ENCODE measurements at regions not wholly inside any gene's neighbourhood (a gene's known extent, or its start where the extent isn't known, plus 50 kb on each side); places are given as distances from the start of the nearest gene placed in this dataset.

- H3K4me3 ChIP-seq (replicated peaks in 1 of 2; ENCODE audit: low read depth in 1 of 2, low read length in 2 of 2): no peak overlapping the region
- intact Hi-C loops (cut with micrococcal nuclease): no loop called here
- H2AFZ ChIP-seq (ENCODE audit: low read depth, low read length, poor library complexity, severe bottlenecking): no peak overlapping the region
- H3K27ac ChIP-seq (ENCODE audit: low read depth, low read length): no peak overlapping the region
- no peak overlapping the region for H3K4me2 ChIP-seq (ENCODE audit: low read length)
- H3K4me1 ChIP-seq (ENCODE audit: control insufficient read depth in 1 of 2, insufficient read depth in 2 of 2, low read length in 2 of 2): no peaks in the 10 kb centered on the region
- ChIA-PET CTCF (interaction anchor here (0.7 kb wide), 1 partner anchor 679 kb away, joined by 3 read pairs; no protein-coding TSS in a partner anchor), POLR2A (no interaction called here), RAD21 (ENCODE audit: low non-redundant PET in 1 of 2, low total read pairs in 2 of 2, uncharacterized antibody in 2 of 2, unreplicated experiment in 2 of 2) (no interaction called here)
- DNase-seq (ENCODE audit: low read depth, low spot score) (no peak), ATAC-seq (no peak)
- TF ChIP-seq CBX3 (IDR thresholded peaks at IDR 0.05; ENCODE audit: low read depth): no peak
- no peak for TF ChIP-seq CEBPB (IDR thresholded peaks at IDR 0.05; ENCODE audit: low read depth)
- no peak for TF ChIP-seq ZBTB33 (IDR thresholded peaks at IDR 0.05; ENCODE audit: extremely low read depth, insufficient replicate concordance, low read length)
- TF ChIP-seq, protein P1, sequence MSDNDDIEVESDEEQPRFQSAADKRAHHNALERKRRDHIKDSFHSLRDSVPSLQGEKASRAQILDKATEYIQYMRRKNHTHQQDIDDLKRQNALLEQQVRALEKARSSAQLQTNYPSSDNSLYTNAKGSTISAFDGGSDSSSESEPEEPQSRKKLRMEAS (IDR thresholded peaks at IDR 0.05): no peak
- TF ChIP-seq, protein P2, sequence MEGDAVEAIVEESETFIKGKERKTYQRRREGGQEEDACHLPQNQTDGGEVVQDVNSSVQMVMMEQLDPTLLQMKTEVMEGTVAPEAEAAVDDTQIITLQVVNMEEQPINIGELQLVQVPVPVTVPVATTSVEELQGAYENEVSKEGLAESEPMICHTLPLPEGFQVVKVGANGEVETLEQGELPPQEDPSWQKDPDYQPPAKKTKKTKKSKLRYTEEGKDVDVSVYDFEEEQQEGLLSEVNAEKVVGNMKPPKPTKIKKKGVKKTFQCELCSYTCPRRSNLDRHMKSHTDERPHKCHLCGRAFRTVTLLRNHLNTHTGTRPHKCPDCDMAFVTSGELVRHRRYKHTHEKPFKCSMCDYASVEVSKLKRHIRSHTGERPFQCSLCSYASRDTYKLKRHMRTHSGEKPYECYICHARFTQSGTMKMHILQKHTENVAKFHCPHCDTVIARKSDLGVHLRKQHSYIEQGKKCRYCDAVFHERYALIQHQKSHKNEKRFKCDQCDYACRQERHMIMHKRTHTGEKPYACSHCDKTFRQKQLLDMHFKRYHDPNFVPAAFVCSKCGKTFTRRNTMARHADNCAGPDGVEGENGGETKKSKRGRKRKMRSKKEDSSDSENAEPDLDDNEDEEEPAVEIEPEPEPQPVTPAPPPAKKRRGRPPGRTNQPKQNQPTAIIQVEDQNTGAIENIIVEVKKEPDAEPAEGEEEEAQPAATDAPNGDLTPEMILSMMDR (IDR thresholded peaks at IDR 0.05 in 2 of 3, conservative IDR thresholded peaks at IDR 0.05 in 1 of 3; ENCODE audit: borderline replicate concordance in 1 of 3, insufficient read depth in 1 of 3, low read depth in 2 of 3, low read length in 2 of 3): no peak
- TF ChIP-seq POLR2AphosphoS5 (IDR thresholded peaks at IDR 0.05; ENCODE audit: low read depth, low read length): no peak
- no peak for TF ChIP-seq ZFX (IDR thresholded peaks at IDR 0.05)
- TF ChIP-seq, protein P3, sequence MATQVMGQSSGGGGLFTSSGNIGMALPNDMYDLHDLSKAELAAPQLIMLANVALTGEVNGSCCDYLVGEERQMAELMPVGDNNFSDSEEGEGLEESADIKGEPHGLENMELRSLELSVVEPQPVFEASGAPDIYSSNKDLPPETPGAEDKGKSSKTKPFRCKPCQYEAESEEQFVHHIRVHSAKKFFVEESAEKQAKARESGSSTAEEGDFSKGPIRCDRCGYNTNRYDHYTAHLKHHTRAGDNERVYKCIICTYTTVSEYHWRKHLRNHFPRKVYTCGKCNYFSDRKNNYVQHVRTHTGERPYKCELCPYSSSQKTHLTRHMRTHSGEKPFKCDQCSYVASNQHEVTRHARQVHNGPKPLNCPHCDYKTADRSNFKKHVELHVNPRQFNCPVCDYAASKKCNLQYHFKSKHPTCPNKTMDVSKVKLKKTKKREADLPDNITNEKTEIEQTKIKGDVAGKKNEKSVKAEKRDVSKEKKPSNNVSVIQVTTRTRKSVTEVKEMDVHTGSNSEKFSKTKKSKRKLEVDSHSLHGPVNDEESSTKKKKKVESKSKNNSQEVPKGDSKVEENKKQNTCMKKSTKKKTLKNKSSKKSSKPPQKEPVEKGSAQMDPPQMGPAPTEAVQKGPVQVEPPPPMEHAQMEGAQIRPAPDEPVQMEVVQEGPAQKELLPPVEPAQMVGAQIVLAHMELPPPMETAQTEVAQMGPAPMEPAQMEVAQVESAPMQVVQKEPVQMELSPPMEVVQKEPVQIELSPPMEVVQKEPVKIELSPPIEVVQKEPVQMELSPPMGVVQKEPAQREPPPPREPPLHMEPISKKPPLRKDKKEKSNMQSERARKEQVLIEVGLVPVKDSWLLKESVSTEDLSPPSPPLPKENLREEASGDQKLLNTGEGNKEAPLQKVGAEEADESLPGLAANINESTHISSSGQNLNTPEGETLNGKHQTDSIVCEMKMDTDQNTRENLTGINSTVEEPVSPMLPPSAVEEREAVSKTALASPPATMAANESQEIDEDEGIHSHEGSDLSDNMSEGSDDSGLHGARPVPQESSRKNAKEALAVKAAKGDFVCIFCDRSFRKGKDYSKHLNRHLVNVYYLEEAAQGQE (IDR thresholded peaks at IDR 0.05; ENCODE audit: low read depth): no peak
- TF ChIP-seq SP1 (IDR thresholded peaks at IDR 0.05; ENCODE audit: low read depth): no peak
- TF ChIP-seq SRF (IDR thresholded peaks at IDR 0.05; ENCODE audit: low read depth): no peak
- no peaks in the 10 kb centered on the region for H3K36me3 ChIP-seq (ENCODE audit: control insufficient read depth in 1 of 2, insufficient read depth in 2 of 2, low read length in 2 of 2)
- H3K27me3 ChIP-seq (ENCODE audit: insufficient read depth, low read length): no peaks in the 10 kb centered on the region
- no peaks in the 10 kb centered on the region for H3K79me2 ChIP-seq (ENCODE audit: insufficient read depth, low read length)
- no TSS peak for BruUV-seq (replicated peaks)
- no peaks in the 10 kb centered on the region for H3K9me2 ChIP-seq (ENCODE audit: insufficient read depth)
- no peak overlapping the region for H3K9ac ChIP-seq (ENCODE audit: low read length)
- H4K20me1 ChIP-seq (ENCODE audit: insufficient read depth): no peaks in the 10 kb centered on the region
- no peaks in the 10 kb centered on the region for H3K9me3 ChIP-seq (ENCODE audit: control insufficient read depth in 1 of 2, insufficient read depth in 1 of 2, low read depth in 1 of 2, low read length in 2 of 2)
Observed at GRCh38 chr4:180812783-180813182, 1430.4 kb upstream of the TENM3 start.

Measured in HCT116 (cell line).